ENCODE measurements at regions not wholly inside any gene's neighbourhood (a gene's known extent, or its start where the extent isn't known, plus 50 kb on each side); places are given as distances from the start of the nearest gene placed in this dataset.

DNA sequence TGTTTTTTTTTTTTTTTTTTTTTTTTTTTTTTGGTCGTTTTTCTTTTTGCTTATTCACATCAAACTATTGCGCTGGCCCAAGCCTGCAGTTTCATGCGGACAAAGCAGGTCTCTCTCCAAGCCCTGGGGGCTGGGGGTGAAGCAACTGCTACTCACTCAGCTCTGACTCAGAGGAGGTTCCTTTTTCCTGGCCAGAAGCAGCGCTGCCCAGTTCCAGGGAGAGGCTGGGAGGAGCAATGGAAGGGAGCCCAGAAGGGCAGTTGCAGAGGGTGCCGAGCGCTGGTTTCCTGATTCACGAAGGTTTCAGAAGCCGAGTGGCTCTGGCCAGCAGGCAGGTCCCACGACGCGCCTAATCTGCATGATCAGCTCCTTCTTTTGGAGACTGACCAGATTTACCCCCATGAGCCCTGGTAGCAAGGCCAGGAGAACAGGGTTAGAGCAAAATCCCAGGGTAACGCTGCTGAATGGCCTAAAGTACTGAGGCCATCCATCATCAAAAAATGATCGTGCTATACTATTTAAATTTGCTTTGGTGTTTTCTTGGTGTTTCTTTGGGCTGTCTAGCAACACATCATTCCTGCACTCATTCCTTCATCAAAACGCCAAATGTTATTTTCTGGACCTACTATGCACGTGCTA, 144.7 kb upstream of the SOX9 start:
- TF ChIP-seq, protein P1, sequence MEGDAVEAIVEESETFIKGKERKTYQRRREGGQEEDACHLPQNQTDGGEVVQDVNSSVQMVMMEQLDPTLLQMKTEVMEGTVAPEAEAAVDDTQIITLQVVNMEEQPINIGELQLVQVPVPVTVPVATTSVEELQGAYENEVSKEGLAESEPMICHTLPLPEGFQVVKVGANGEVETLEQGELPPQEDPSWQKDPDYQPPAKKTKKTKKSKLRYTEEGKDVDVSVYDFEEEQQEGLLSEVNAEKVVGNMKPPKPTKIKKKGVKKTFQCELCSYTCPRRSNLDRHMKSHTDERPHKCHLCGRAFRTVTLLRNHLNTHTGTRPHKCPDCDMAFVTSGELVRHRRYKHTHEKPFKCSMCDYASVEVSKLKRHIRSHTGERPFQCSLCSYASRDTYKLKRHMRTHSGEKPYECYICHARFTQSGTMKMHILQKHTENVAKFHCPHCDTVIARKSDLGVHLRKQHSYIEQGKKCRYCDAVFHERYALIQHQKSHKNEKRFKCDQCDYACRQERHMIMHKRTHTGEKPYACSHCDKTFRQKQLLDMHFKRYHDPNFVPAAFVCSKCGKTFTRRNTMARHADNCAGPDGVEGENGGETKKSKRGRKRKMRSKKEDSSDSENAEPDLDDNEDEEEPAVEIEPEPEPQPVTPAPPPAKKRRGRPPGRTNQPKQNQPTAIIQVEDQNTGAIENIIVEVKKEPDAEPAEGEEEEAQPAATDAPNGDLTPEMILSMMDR (IDR thresholded peaks at IDR 0.05): no peak
- TF ChIP-seq, protein P2, sequence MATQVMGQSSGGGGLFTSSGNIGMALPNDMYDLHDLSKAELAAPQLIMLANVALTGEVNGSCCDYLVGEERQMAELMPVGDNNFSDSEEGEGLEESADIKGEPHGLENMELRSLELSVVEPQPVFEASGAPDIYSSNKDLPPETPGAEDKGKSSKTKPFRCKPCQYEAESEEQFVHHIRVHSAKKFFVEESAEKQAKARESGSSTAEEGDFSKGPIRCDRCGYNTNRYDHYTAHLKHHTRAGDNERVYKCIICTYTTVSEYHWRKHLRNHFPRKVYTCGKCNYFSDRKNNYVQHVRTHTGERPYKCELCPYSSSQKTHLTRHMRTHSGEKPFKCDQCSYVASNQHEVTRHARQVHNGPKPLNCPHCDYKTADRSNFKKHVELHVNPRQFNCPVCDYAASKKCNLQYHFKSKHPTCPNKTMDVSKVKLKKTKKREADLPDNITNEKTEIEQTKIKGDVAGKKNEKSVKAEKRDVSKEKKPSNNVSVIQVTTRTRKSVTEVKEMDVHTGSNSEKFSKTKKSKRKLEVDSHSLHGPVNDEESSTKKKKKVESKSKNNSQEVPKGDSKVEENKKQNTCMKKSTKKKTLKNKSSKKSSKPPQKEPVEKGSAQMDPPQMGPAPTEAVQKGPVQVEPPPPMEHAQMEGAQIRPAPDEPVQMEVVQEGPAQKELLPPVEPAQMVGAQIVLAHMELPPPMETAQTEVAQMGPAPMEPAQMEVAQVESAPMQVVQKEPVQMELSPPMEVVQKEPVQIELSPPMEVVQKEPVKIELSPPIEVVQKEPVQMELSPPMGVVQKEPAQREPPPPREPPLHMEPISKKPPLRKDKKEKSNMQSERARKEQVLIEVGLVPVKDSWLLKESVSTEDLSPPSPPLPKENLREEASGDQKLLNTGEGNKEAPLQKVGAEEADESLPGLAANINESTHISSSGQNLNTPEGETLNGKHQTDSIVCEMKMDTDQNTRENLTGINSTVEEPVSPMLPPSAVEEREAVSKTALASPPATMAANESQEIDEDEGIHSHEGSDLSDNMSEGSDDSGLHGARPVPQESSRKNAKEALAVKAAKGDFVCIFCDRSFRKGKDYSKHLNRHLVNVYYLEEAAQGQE (IDR thresholded peaks at IDR 0.05; ENCODE audit: insufficient read depth in 1 of 2, low read depth in 2 of 2, low read length in 1 of 2): no peak
- TF ChIP-seq POLR2AphosphoS5 (IDR thresholded peaks at IDR 0.05; ENCODE audit: low read depth, low read length): no peak; the same call in 1 of the 2 replicates

All from Panc1 (cell line).